Superior temporal gyrus (tissue), 1 donor: ENCODE measurements at regions not wholly inside any gene's neighbourhood (a gene's known extent, or its start where the extent isn't known, plus 50 kb on each side); places are given as distances from the start of the nearest gene placed in this dataset.

Experiments
- DNase-seq: peaks from one replicate; pipeline ENCODE4 v3.0.0-alpha.2; 2016; ENCODE audit errors: extremely low spot score

GRCh38 chr6:95243053-95243452, 334.3 kb upstream of the MANEA start:
- no peak for DNase-seq

- no peak for DNase-seq
Observed at GRCh38 chr6:95244751-95245150, 332.6 kb upstream of the MANEA start.

DNA sequence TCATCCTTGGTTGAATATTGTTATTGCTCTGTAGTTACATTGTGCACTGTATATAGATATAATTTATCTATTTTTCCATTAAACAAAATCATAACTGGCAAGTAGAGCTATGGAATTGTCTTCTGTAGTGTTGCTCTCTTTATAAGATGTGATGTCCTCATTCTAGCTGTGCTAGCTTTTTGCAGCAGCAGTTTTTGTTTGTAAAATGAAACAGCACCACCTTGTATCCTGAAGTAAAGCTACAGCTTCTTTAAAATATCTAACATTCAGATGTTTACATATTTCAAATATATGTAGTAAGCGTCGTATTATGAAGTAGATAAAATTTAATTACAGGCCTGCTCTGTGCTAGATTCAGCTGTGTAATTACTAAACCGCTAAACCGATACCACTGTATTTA, 328.8 kb upstream of the MANEA start:
- no peak for DNase-seq

GRCh38 chr6:95249175-95249574, 328.2 kb upstream of the MANEA start:
- no peak for DNase-seq

- no peak for DNase-seq
Observed at GRCh38 chr6:95249661-95250060, 327.7 kb upstream of the MANEA start.

DNA sequence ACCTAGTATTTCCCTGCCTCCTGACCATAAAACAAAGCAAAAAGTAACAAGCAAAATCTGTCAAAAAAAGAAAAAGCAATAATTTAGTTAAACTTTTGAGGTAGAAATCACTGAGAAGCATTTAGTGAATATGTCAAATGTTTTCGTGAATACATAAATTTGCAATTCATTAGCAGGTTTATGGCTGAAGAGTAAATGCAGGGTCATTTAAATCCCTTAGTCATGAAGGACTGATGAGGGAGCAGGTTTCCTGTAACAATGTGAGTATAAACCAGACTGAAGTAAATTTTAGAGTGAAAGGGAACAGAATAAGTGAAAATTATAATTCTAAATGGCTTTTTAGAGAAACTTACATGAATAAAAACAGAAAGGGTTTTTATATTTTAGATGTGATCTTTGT, 313.5 kb upstream of the MANEA start:
- no peak for DNase-seq

DNA sequence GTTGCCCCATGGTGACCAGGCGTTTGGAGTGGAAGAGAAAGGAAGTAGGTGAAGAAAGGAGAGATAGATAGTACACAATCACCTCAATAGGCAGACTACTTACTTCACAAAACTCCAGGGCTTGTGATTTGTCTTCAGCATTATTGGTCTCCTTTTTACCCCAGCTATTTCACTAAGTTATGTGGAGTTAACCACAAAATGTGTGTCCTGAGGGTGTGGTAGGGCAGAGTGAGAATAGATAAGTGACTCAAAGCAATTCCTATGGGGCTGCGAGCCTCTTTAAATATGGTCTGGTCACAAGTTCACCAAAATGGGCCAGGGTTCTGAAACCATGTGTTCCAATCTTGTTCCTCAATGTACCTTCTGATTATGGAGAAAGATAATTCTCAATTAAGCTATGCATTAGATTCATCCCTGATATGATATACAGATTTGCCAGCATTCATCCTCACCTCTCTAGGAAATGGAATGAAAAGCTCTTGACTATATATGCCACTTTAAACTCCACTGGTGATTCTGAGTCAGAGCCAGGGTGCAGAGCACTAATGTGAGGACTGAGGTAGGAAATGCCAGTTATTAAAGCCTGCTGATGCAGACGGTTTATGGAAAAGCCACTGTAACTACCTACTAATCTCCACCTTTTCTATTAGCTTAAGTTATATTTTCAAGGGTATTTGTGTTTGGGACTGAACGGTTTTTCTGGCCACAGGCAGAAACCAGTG, 310.6 kb upstream of the MANEA start:
- DNase-seq = no peak

DNA sequence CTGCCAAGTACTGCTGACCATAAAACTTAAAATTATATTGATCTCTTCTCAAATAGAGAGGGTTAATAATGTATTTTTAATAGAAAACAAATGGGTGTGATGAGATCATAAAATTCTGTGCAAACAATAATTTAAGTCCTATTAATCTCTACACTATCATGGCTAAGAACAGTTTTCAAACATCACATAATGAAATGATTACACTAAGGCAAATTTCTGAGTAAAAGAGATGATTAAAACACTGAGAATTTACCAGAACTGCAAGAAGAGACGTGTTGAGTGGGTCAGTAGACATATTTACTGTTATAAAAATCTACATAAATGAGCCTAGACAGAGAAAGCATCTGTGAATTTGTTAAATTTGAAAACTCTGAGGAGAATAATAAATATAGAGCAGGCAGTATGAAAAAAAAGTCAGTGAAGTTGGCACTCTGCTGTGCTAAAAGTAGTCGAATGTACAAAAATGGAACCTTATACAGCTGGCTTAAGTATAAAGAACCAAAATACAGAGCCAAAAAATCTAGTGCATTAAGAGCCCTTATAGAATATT, 302.6 kb upstream of the MANEA start:
- peak; percentile 34 for DNase-seq

- no peak for DNase-seq
Observed at GRCh38 chr6:95279616-95280015, 297.7 kb upstream of the MANEA start.

DNA sequence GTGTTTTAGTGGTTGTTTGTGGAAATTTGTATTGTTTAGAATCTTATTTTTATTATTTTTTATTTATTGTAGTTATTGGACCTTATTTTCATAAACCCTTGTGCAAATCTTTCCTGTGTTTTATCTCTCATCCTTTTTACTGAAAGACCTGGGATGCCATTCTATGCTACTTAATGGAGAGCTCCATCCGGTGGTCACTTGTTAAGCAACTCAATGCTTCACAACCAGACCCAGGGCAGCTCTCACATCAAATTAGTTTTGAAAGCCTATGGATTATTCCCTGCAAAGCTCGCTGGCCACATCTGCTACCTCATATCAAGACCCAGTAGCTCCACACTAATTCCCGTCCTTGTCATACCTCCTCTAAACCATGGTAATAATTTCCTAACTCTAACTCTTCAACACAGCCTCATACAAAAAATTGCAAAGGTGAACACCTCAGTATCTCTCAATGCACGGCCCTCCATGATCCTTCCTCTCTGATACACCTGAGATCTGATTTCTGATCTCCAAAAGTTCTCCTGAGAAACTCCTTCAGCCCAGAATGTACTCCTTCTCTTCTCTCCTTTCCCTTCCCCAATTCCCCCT, 296.6 kb upstream of the MANEA start:
- no peak for DNase-seq

DNA sequence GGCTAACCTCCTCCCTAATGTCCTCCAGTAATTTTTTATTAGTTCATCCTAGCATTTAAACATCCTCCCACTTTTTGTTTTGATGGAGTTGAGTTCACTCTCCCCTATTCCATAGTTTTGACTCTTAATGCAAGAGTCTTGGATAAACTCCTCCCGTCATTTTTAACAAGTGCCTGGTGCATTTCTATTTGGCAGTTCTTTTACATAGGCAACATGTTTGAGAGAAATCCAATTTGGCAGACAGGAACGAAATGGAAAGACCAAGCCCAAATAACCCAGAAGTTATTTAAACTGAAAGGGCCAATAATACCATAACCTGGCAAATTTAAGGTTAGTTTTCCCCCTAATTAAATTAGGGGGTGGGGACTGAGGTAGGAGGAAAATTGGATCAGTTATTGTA, 291.5 kb upstream of the MANEA start:
- no peak for DNase-seq

GRCh38 chr6:95286874-95287273, 290.5 kb upstream of the MANEA start:
- DNase-seq = no peak

- peak; percentile 31 for DNase-seq
Observed at GRCh38 chr6:95288251-95288650, 289.1 kb upstream of the MANEA start.

DNA sequence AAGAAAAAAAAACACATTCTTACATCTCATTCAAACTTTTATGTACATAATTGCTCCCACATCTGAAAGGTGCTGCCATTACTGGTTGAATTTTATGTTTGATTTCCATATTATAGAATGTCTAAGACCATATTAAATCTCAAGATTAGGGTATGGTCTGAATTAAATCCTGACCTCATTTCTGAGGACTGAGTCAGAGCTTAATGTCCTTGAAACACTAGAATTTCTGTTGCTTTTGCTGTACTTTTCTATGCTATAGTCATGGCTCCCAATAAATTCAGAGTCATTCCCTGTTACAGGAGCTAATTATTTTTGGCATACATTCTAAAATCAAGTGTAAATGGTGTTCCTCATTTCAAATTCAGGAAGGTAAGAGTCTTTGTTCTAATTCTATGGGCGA, 285.3 kb upstream of the MANEA start:
- DNase-seq = no peak

DNA sequence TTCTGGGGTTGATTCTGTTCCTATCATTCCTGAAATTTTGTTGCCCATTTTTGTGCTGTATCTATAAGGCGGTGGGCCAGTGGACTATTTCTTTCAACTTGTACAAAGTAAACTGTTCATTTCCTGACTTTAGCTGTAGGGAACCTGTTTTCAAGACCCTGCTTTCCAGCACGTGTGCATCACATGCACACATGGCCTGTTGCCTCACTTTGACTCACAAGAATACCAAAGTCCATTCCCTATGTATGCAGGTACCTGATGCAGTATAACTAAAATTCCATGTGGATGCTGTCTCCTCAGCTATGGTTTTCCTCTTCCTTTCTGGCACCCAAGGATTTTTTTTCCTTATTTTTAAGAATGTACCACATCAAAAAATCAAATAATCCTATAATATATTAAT, 284.1 kb upstream of the MANEA start:
- DNase-seq = no peak

- DNase-seq = no peak
Observed at GRCh38 chr6:95294043-95294442, 283.3 kb upstream of the MANEA start.

GRCh38 chr6:95309545-95309944, 267.8 kb upstream of the MANEA start:
- DNase-seq = no peak

- no peak for DNase-seq
Observed at GRCh38 chr6:95318137-95318536, 259.2 kb upstream of the MANEA start.

- peak; percentile 50 for DNase-seq
Observed at GRCh38 chr6:95321126-95321525, 256.2 kb upstream of the MANEA start.

GRCh38 chr6:95325916-95326315, 251.4 kb upstream of the MANEA start:
- DNase-seq = no peak

DNA sequence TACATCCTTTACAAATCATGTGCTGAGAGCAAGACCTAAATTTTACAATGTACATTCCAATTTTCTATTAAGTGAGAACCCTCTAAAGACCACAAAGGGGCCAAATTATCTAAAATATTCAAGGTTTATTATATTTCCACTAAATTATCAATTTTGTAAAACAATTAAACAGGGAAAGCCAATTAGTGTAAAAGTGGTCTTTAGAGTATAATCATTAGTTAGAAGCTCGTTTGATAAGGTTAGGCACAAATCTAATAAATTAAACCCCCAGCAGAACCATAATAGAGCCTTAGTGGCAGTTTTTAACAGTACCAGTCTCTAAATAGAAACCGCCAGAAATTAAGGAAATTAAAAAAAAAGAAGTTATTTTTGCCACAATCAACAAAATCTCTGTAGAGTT, 249.1 kb upstream of the MANEA start:
- no peak for DNase-seq

- DNase-seq = no peak
Observed at GRCh38 chr6:95352064-95352795, 225.1 kb upstream of the MANEA start.

GRCh38 chr6:95354551-95354950, 222.8 kb upstream of the MANEA start:
- DNase-seq = no peak
